Breast epithelium (tissue), 4 donors: ENCODE measurements at regions not wholly inside any gene's neighbourhood (a gene's known extent, or its start where the extent isn't known, plus 50 kb on each side); places are given as distances from the start of the nearest gene placed in this dataset.

ENCODE experiments used
- DNase-seq, 2 donors: peaks; one replicate each; pipeline ENCODE4 v3.0.0-alpha.2; 2019; ENCODE audit warnings: low spot score in 2 of 2
- H3K27ac ChIP-seq, 2 donors: fragments of 200-600 bp; sonication (generic) in 1 of 2; one replicate each; pipeline ENCODE4 v1.5.1; 2016 to 2019; ENCODE audit warnings: mild to moderate bottlenecking in 1 of 2
- H3K27me3 ChIP-seq, 2 donors: fragments of 200-600 bp; sonication (generic) in 1 of 2; one replicate each; pipeline versions ENCODE4 v1.5.1 to v1.6.0; 2017 to 2019; ENCODE audit warnings: control low read depth in 1 of 2, mild to moderate bottlenecking in 1 of 2
- H3K36me3 ChIP-seq: fragments of 200-600 bp; one replicate; pipeline ENCODE4 v1.5.1; 2019
- H3K4me1 ChIP-seq, 2 donors: fragments of 200-600 bp; sonication (generic); one replicate each; pipeline ENCODE4 v1.5.1; 2016 to 2019; ENCODE audit warnings: control low read depth in 1 of 2
- H3K4me3 ChIP-seq, 3 donors: fragments of 200-600 bp; sonication (generic); 1 replicate in 2 of 3; 2 replicates in 1 of 3; pipeline ENCODE4 v1.5.1; 2016 to 2019; ENCODE audit warnings: mild to moderate bottlenecking in 3 of 3, moderate library complexity in 2 of 3
- H3K9me3 ChIP-seq, 2 donors: fragments of 200-600 bp; sonication (generic) in 1 of 2; one replicate each; pipeline ENCODE4 v1.5.1; 2016 to 2019; ENCODE audit warnings: control low read depth in 1 of 2
- POLR2A ChIP-seq: fragments of 450-650 bp; IDR thresholded peaks from one replicate; pipeline ENCODE4 v1.6.1; 2016; ENCODE audit warnings: antibody characterized with exemption, mild to moderate bottlenecking, moderate library complexity
- POLR2AphosphoS5 ChIP-seq, 3 donors: sonication (generic); formaldehyde crosslinking; IDR thresholded peaks; one replicate each; pipeline ENCODE4 v1.6.1; 2017; ENCODE audit warnings: antibody characterized with exemption in 3 of 3
- intact Hi-C: fragments of 100-400 bp; cut with DNase I; formaldehyde crosslinking; loops from one replicate; pipeline ENCODE4 v1.15.1; 2023; ENCODE audit warnings: low total_unique reads
- TF ChIP-seq, protein P1 (sequence below), 3 donors: fragments of 450-650 bp; IDR thresholded peaks; one replicate each; pipeline ENCODE4 v1.5.1; 2016 to 2017; ENCODE audit warnings: antibody characterized with exemption in 3 of 3, mild to moderate bottlenecking in 3 of 3, moderate library complexity in 3 of 3

DNA sequence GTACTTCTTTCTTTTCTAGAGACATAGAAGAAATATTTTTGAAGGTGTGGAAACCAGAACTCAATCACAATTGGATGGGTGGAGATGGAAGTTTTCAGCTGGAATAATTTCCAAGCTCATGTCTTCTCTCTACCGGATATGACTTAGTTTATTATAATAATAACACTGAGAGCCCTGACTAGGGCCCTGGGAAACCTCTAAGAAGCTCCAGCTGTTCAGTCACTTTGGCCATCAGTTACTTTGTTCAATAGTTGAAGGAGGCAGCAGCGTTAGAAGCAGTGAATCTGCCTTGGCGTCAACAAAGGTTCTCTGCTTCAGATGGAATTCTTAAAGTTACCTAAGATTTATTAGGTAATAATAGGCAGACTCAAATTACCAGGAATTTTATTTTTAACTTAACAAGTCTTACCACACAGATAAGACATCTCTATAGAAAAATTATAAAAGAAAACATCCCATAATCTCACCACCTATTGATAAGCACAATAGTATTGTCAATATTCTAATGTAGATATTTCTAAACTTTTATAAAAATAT lies 293.8 kb upstream of the CHAC2 start:
- no peaks in the 10 kb centered on the region for H3K9me3 ChIP-seq
- no peak for DNase-seq
- H3K36me3 ChIP-seq = no peaks in the 10 kb centered on the region
- intact Hi-C loops = no loop called here
- H3K27me3 ChIP-seq = no peaks in the 10 kb centered on the region
- TF ChIP-seq, protein P1, sequence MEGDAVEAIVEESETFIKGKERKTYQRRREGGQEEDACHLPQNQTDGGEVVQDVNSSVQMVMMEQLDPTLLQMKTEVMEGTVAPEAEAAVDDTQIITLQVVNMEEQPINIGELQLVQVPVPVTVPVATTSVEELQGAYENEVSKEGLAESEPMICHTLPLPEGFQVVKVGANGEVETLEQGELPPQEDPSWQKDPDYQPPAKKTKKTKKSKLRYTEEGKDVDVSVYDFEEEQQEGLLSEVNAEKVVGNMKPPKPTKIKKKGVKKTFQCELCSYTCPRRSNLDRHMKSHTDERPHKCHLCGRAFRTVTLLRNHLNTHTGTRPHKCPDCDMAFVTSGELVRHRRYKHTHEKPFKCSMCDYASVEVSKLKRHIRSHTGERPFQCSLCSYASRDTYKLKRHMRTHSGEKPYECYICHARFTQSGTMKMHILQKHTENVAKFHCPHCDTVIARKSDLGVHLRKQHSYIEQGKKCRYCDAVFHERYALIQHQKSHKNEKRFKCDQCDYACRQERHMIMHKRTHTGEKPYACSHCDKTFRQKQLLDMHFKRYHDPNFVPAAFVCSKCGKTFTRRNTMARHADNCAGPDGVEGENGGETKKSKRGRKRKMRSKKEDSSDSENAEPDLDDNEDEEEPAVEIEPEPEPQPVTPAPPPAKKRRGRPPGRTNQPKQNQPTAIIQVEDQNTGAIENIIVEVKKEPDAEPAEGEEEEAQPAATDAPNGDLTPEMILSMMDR (IDR thresholded peaks at IDR 0.05) = no peak
- no peak for TF ChIP-seq POLR2AphosphoS5 (IDR thresholded peaks at IDR 0.05)
- TF ChIP-seq POLR2A = no peak
- no peak overlapping the region for H3K4me3 ChIP-seq
- H3K27ac ChIP-seq = no peak overlapping the region
- no peaks in the 10 kb centered on the region for H3K4me1 ChIP-seq

GRCh38 chr2:53473236-53473635 lies 294.4 kb upstream of the CHAC2 start:
- TF ChIP-seq, protein P1 (IDR thresholded peaks at IDR 0.05) = peak in 1 of 3 donors; percentile 20
- no peak for TF ChIP-seq POLR2A
- H3K4me3 ChIP-seq = no peak overlapping the region
- H3K27me3 ChIP-seq = no peaks in the 10 kb centered on the region
- DNase-seq = no peak
- no peaks in the 10 kb centered on the region for H3K9me3 ChIP-seq
- intact Hi-C loops = no loop called here
- H3K27ac ChIP-seq = no peak overlapping the region
- no peaks in the 10 kb centered on the region for H3K36me3 ChIP-seq
- no peaks in the 10 kb centered on the region for H3K4me1 ChIP-seq

DNA sequence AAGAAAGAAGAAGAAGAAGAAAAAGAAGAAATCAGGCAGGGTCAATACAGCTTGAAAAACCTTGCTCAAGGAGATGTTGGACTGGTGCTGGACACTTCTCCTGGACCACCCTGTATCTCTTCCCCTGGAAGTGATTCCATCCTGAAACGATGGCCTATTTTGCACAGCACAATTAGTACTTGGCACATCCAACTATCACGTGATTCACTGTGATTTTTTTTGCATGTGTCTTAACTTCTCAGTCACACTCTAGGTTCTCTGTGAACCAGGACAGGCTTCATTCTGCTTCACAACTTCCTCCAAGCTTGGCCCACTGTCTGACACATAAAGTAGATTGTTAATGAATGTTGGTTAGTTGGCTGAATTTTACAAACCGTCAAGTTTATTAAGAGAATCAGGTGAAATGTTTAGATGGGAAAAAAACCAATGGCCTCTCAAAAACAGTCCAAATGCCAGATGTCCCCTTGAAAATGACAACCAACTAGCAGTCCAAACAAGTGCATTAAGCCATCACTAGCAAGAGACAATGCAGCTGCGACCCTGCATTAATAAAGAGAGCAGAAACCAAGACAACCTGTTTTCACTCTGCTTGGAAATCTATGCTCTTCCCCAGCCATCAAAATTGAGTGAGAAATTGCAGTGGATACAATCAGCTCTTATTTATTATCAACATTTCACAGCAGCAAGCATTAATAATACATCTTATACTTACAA lies 300.0 kb upstream of the CHAC2 start:
- H3K4me3 ChIP-seq = no peak overlapping the region
- DNase-seq = no peak
- no peak overlapping the region for H3K27ac ChIP-seq
- H3K27me3 ChIP-seq = no peaks in the 10 kb centered on the region
- H3K36me3 ChIP-seq = no peaks in the 10 kb centered on the region
- H3K9me3 ChIP-seq = no peaks in the 10 kb centered on the region
- intact Hi-C loops = no loop called here
- TF ChIP-seq POLR2A (no peak), POLR2AphosphoS5 (IDR thresholded peaks at IDR 0.05) (no peak)
- TF ChIP-seq, protein P1 (IDR thresholded peaks at IDR 0.05) = no peak
- H3K4me1 ChIP-seq = no peaks in the 10 kb centered on the region

GRCh38 chr2:53463806-53464726 lies 303.5 kb upstream of the CHAC2 start:
- intact Hi-C loops = no loop called here
- Histone ChIP-seq H3K27me3 (no peaks in the 10 kb centered on the region), H3K4me1 (no peaks in the 10 kb centered on the region), H3K27ac (no peak overlapping the region), H3K36me3 (no peaks in the 10 kb centered on the region), H3K4me3 (no peak overlapping the region), H3K9me3 (no peaks in the 10 kb centered on the region)
- TF ChIP-seq, protein P1 (IDR thresholded peaks at IDR 0.05) = no peak
- TF ChIP-seq POLR2AphosphoS5 (IDR thresholded peaks at IDR 0.05) (no peak), POLR2A (no peak)
- DNase-seq = no peak

DNA sequence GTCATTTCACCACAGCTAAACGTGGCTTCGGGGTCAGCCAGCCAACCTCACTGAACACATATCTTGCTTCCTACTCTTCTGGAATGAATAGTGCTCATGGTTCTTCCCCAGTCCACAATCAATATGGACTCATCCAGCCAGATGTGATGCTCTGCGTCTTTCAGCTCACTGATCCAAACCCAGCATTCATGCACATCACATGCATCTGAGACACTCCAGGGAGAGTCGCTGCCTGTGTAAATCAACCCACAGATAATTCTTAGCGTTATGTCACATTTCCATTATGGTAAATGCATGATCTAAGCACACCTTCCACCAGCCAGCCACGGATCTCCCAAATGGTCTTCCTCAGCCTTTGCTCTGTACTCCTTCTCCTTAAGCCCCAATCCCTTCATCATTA lies 306.7 kb upstream of the CHAC2 start:
- no peak for DNase-seq
- TF ChIP-seq POLR2A = no peak
- no peak for TF ChIP-seq POLR2AphosphoS5 (IDR thresholded peaks at IDR 0.05)
- TF ChIP-seq, protein P1 (IDR thresholded peaks at IDR 0.05) = no peak
- Histone ChIP-seq H3K27ac (no peak overlapping the region), H3K4me3 (no peak overlapping the region), H3K36me3 (no peaks in the 10 kb centered on the region), H3K9me3 (no peaks in the 10 kb centered on the region), H3K4me1 (no peaks in the 10 kb centered on the region), H3K27me3 (no peaks in the 10 kb centered on the region)
- intact Hi-C loops = no loop called here
